ENCODE measurements at regions not wholly inside any gene's neighbourhood (a gene's known extent, or its start where the extent isn't known, plus 50 kb on each side); places are given as distances from the start of the nearest gene placed in this dataset.
"Not testable (repeated sequence)": the region's sequence is repeated elsewhere in the genome, so short reads cannot be mapped to it uniquely, and the experiment has no call there.

DNA sequence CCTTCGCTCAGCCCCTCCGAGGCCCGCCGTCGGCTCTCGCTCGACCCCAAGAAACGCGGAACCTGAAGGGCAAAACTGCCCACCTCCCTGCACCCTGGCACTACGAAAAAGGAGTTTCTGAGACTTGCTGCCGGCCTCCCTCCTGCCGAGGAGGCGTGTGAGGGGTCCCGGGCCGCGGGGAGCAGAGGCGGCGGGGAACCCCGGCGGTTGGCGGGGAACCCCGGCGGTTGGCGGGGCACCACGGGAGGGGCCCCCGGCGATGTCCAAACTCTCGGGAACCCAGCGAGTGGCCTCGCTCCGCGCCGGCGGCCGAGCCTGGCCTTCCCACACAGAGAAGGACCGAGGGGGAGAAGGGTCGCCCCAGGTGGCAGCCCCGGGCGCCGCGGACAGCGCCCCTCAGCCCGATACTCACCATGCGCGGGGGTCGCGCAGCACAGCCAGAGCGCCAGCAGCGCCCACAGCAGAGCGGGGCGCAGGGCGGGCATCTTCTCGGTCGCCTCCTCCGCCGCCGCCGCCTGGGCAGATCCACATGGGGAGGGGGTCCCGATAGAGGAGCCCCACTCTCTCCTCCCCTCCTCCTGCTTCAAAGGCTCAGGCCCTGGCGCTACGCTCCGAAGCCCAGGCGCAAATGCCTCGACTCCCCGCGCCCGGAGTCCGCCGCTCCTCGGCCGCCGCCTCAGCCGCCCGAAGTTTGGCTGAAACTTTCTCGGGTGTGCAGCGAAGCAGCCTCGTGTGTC lies 69.4 kb upstream of the NUDT4B start:
- peak overlapping the region in 1 of 2 donors; percentile 51 for H3K4me3 ChIP-seq (replicated peaks in 1 of 2; ENCODE audit: low read depth in 2 of 2, low read length in 2 of 2)
- DNase-seq (ENCODE audit: low read depth in 2 of 2): peak in 1 of 2 donors; percentile 27

DNA sequence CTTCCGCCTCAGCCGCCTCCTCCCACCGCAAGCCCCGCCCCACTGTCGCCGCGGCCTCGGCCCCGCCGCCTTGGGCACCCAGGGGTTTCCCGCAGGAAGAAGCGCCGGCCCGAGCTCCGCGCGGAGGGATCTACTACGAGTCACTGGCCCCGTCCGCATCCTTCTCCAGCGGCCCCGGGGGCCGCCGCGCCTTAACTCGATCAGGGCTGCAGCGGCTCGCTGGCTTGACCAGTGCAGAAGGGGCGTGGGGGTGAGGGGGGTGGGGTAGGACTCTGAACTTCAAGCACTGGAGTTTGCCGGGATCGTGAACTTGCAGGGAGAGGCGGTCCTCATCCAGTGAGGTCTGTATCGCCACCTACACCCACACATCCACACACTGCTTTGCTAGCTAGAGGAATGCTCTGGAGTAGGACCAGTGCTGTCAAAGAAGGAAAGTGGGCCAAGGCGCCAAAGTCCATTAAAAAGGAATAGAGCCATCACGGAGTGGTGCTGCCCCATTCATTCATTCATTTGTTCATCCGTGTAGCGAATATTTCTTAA lies 68.7 kb upstream of the NUDT4B start:
- peak overlapping the region in 1 of 2 donors; percentile 51 for H3K4me3 ChIP-seq (replicated peaks in 1 of 2; ENCODE audit: low read depth in 2 of 2, low read length in 2 of 2)
- not testable (repeated sequence) for DNase-seq (ENCODE audit: low read depth in 2 of 2)

DNA sequence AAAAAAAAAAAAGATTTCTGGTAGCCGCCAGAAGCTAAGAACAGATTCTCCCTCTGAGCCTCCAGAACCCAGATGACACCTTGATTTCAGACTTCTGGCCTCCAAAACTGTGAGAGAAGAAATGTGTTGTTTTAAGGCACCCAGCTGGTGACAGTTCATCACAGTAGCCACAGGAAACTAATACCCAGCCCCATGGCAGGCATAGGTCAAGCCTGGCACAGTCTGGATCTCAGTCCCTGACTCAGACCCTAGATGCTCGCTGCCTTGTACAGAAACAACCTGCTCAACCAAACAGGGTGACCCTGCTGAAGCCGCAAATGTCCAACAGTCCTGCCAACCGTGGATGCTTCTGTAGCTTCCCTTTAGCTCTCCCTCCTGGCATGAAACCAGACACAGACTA lies 61.8 kb upstream of the NUDT4B start:
- not testable (repeated sequence) for DNase-seq (ENCODE audit: low read depth in 2 of 2)

DNA sequence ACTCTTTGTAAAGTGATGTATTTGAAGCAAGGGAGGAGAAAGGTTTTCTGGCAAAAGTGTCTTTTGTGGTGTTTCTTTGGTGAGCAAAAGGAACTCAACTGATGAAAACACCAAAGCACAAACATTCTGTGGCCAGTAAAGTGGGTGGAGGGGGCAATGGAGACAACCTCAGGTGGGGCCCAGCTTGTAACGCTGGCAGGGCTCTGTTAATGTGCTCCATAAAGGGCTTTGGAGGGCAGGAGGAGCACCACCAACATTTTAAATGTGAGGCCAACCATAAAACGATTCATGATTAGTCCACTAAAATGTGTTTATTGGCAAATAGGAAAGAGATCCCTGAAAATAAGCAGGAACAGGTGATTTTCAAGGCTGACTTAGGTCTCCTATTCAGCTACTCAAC lies 61.2 kb upstream of the NUDT4B start:
- not testable (repeated sequence) for DNase-seq (ENCODE audit: low read depth in 2 of 2); H3K4me3 ChIP-seq (replicated peaks in 1 of 2; ENCODE audit: low read depth in 2 of 2, low read length in 2 of 2)

More for the DNA sequence above, 61.8 kb upstream of the NUDT4B start:
- H3K4me3 ChIP-seq (replicated peaks in 1 of 2; ENCODE audit: low read depth in 2 of 2, low read length in 2 of 2): not testable (repeated sequence)
